Gastrocnemius medialis (tissue), 4 donors: ENCODE measurements at regions not wholly inside any gene's neighbourhood (a gene's known extent, or its start where the extent isn't known, plus 50 kb on each side); places are given as distances from the start of the nearest gene placed in this dataset.

ENCODE experiments used
- POLR2A ChIP-seq, 2 donors: fragments of 450-650 bp; IDR thresholded peaks; one replicate each; pipeline ENCODE4 v1.6.1; 2017; ENCODE audit warnings: antibody characterized with exemption in 2 of 2, mild to moderate bottlenecking in 2 of 2, moderate library complexity in 2 of 2
- TF ChIP-seq, protein P1 (sequence below), 5 experiments: fragments of 450-650 bp in 3 of 5; fragments of 200-600 bp in 2 of 5; sonication (generic) in 2 of 5; IDR thresholded peaks in 4 of 5; conservative IDR thresholded peaks in 1 of 5; 1 replicate in 4 of 5; 2 replicates in 1 of 5; pipeline ENCODE4 v1.5.1; 2016 to 2019; ENCODE audit warnings: antibody characterized with exemption in 5 of 5, mild to moderate bottlenecking in 3 of 5, moderate library complexity in 3 of 5

DNA sequence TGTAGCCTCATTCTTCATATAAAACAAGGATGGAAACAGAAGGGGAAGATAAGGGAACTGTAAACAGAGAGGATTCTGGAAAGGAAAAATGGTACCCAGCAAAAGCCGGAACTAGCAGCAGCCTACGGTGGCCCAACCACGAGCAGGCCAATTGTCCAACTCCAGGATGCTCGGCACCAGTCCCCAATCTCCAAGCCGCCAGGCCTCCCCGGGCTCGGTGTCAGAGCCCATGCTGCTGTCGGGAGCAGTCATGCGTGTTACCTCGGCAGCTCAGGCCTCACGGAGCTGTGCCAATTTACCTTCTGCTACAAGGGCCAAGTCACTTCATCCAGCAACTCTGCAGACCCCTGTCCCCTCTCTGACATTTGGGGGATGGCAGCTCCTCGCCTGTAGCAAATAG is 130.8 kb downstream of the ZBTB18 start:
- TF ChIP-seq, protein P1, sequence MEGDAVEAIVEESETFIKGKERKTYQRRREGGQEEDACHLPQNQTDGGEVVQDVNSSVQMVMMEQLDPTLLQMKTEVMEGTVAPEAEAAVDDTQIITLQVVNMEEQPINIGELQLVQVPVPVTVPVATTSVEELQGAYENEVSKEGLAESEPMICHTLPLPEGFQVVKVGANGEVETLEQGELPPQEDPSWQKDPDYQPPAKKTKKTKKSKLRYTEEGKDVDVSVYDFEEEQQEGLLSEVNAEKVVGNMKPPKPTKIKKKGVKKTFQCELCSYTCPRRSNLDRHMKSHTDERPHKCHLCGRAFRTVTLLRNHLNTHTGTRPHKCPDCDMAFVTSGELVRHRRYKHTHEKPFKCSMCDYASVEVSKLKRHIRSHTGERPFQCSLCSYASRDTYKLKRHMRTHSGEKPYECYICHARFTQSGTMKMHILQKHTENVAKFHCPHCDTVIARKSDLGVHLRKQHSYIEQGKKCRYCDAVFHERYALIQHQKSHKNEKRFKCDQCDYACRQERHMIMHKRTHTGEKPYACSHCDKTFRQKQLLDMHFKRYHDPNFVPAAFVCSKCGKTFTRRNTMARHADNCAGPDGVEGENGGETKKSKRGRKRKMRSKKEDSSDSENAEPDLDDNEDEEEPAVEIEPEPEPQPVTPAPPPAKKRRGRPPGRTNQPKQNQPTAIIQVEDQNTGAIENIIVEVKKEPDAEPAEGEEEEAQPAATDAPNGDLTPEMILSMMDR (IDR thresholded peaks at IDR 0.05 in 4 of 5, conservative IDR thresholded peaks at IDR 0.05 in 1 of 5), result no peak
- TF ChIP-seq POLR2A (IDR thresholded peaks at IDR 0.05), result no peak
